ENCODE measurements at regions not wholly inside any gene's neighbourhood (a gene's known extent, or its start where the extent isn't known, plus 50 kb on each side); places are given as distances from the start of the nearest gene placed in this dataset.
"Not testable (repeated sequence)": the region's sequence is repeated elsewhere in the genome, so short reads cannot be mapped to it uniquely, and the experiment has no call there.

GRCh38 chrX:26915064-26915463 lies 548.1 kb downstream of the PPP4R3C start:
- Histone ChIP-seq H3K36me3 (no peaks in the 10 kb centered on the region), H3K4me1 (no peaks in the 10 kb centered on the region), H3K27me3 (peaks cover 68% of the 10 kb centered on the region), H3K4me3 (no peak overlapping the region), H3K27ac (no peak overlapping the region), H4K20me1 (no peaks in the 10 kb centered on the region), H3K9ac (no peak overlapping the region), H3K9me3 (no peaks in the 10 kb centered on the region), H3K4me2 (no peak overlapping the region)
- no peak for TF ChIP-seq Cebpa-rat (IDR thresholded peaks at IDR 0.05)

- Histone ChIP-seq H3K4me1 (no peaks in the 10 kb centered on the region), H3K27me3 (peaks cover 73% of the 10 kb centered on the region)
Measured at GRCh38 chrX:26914232-26914631, 548.9 kb downstream of the PPP4R3C start.

GRCh38 chrX:26911785-26912184 lies 551.4 kb downstream of the PPP4R3C start:
- not testable (repeated sequence) for H3K4me1 ChIP-seq, H3K36me3 ChIP-seq, H3K4me2 ChIP-seq, H3K4me3 ChIP-seq, H3K9ac ChIP-seq, H3K9me3 ChIP-seq, H4K20me1 ChIP-seq, H3K27ac ChIP-seq
- peaks cover 64% of the 10 kb centered on the region for H3K27me3 ChIP-seq

More at GRCh38 chrX:26914232-26914631, 548.9 kb downstream of the PPP4R3C start:
- Histone ChIP-seq H4K20me1 (no peaks in the 10 kb centered on the region), H3K4me3 (no peak overlapping the region), H3K4me2 (no peak overlapping the region), H3K27ac (no peak overlapping the region), H3K9me3 (no peaks in the 10 kb centered on the region), H3K36me3 (no peaks in the 10 kb centered on the region), H3K9ac (no peak overlapping the region)
- TF ChIP-seq Cebpa-rat (IDR thresholded peaks at IDR 0.05): no peak

- peaks cover 72% of the 10 kb centered on the region for H3K27me3 ChIP-seq
- no peak overlapping the region for H3K4me3 ChIP-seq
- no peak overlapping the region for H3K9ac ChIP-seq
- no peaks in the 10 kb centered on the region for H3K36me3 ChIP-seq
- H3K4me2 ChIP-seq: no peak overlapping the region
- no peaks in the 10 kb centered on the region; the same call in 1 of the 2 replicates for H4K20me1 ChIP-seq
- no peak overlapping the region for H3K27ac ChIP-seq
- no peaks in the 10 kb centered on the region for H3K9me3 ChIP-seq
- H3K4me1 ChIP-seq: no peaks in the 10 kb centered on the region
- TF ChIP-seq Cebpa-rat (IDR thresholded peaks at IDR 0.05): no peak
Measured at GRCh38 chrX:26909728-26910127, 553.4 kb downstream of the PPP4R3C start.

GRCh38 chrX:26908218-26908617 lies 554.9 kb downstream of the PPP4R3C start:
- H3K9me3 ChIP-seq: no peaks in the 10 kb centered on the region
- H3K27me3 ChIP-seq: peaks cover 67% of the 10 kb centered on the region
- no peak overlapping the region for H3K4me3 ChIP-seq
- no peak overlapping the region for H3K9ac ChIP-seq
- H3K4me1 ChIP-seq: no peaks in the 10 kb centered on the region
- H3K4me2 ChIP-seq: no peak overlapping the region
- H3K27ac ChIP-seq: no peak overlapping the region
- no peaks in the 10 kb centered on the region; the same call in 1 of the 2 replicates for H4K20me1 ChIP-seq
- no peak for TF ChIP-seq Cebpa-rat (IDR thresholded peaks at IDR 0.05)
- H3K36me3 ChIP-seq: no peaks in the 10 kb centered on the region

GRCh38 chrX:26889574-26889973 lies 573.6 kb downstream of the PPP4R3C start:
- no peak for TF ChIP-seq Cebpa-rat (IDR thresholded peaks at IDR 0.05)
- H3K27ac ChIP-seq: no peak overlapping the region

GRCh38 chrX:26873736-26874135 lies 589.4 kb downstream of the PPP4R3C start:
- H3K27me3 ChIP-seq: peaks cover 45% of the 10 kb centered on the region
- TF ChIP-seq Cebpa-rat (IDR thresholded peaks at IDR 0.05): no peak
- no peak overlapping the region for H3K4me3 ChIP-seq
- no peaks in the 10 kb centered on the region for H3K4me1 ChIP-seq
- H3K36me3 ChIP-seq: no peaks in the 10 kb centered on the region
- 0 out of 2 replicates have a peak, but pooled peaks cover 3% of the 10 kb centered on the region for H3K9me3 ChIP-seq
- no peak overlapping the region for H3K9ac ChIP-seq
- H4K20me1 ChIP-seq: no peaks in the 10 kb centered on the region
- H3K4me2 ChIP-seq: no peak overlapping the region
- no peak overlapping the region for H3K27ac ChIP-seq

More at GRCh38 chrX:26889574-26889973, 573.6 kb downstream of the PPP4R3C start:
- H3K4me1 ChIP-seq: no peaks in the 10 kb centered on the region
- H3K36me3 ChIP-seq: no peaks in the 10 kb centered on the region
- H3K4me2 ChIP-seq: no peak overlapping the region
- H3K27me3 ChIP-seq: peaks cover 77% of the 10 kb centered on the region
- no peak overlapping the region for H3K4me3 ChIP-seq
- no peaks in the 10 kb centered on the region for H3K9me3 ChIP-seq
- no peaks in the 10 kb centered on the region for H4K20me1 ChIP-seq
- H3K9ac ChIP-seq: no peak overlapping the region

- H3K36me3 ChIP-seq: no peaks in the 10 kb centered on the region
- no peak overlapping the region for H3K27ac ChIP-seq
Measured at GRCh38 chrX:26871967-26872366, 591.2 kb downstream of the PPP4R3C start.

GRCh38 chrX:26851981-26852380 lies 611.2 kb downstream of the PPP4R3C start:
- H3K27ac ChIP-seq: no peak overlapping the region
- H3K9me3 ChIP-seq: no peaks in the 10 kb centered on the region
- no peak overlapping the region for H3K4me2 ChIP-seq
- no peak overlapping the region for H3K9ac ChIP-seq
- H3K36me3 ChIP-seq: no peaks in the 10 kb centered on the region
- no peak overlapping the region for H3K4me3 ChIP-seq
- H4K20me1 ChIP-seq: no peaks in the 10 kb centered on the region
- no peaks in the 10 kb centered on the region for H3K4me1 ChIP-seq
- TF ChIP-seq Cebpa-rat (IDR thresholded peaks at IDR 0.05): no peak
- H3K27me3 ChIP-seq: peaks cover 70% of the 10 kb centered on the region

More at GRCh38 chrX:26871967-26872366, 591.2 kb downstream of the PPP4R3C start:
- Histone ChIP-seq H4K20me1 (no peaks in the 10 kb centered on the region), H3K9me3 (0 out of 2 replicates have a peak, but pooled peaks cover 3% of the 10 kb centered on the region), H3K27me3 (peaks cover 45% of the 10 kb centered on the region), H3K4me2 (no peak overlapping the region), H3K4me3 (no peak overlapping the region), H3K4me1 (no peaks in the 10 kb centered on the region), H3K9ac (no peak overlapping the region)
- TF ChIP-seq Cebpa-rat (IDR thresholded peaks at IDR 0.05): no peak

GRCh38 chrX:26848511-26848910 lies 614.6 kb downstream of the PPP4R3C start:
- H3K4me3 ChIP-seq: no peak overlapping the region
- H3K4me1 ChIP-seq: no peaks in the 10 kb centered on the region
- H3K9me3 ChIP-seq: no peaks in the 10 kb centered on the region
- no peak overlapping the region for H3K4me2 ChIP-seq
- H3K27me3 ChIP-seq: peaks cover 67% of the 10 kb centered on the region
- H3K27ac ChIP-seq: no peak overlapping the region
- H3K9ac ChIP-seq: no peak overlapping the region
- no peaks in the 10 kb centered on the region for H3K36me3 ChIP-seq
- no peak for TF ChIP-seq Cebpa-rat (IDR thresholded peaks at IDR 0.05)
- no peaks in the 10 kb centered on the region for H4K20me1 ChIP-seq

- peaks cover 65% of the 10 kb centered on the region for H3K27me3 ChIP-seq
- no peaks in the 10 kb centered on the region for H3K4me1 ChIP-seq
- no peak overlapping the region for H3K27ac ChIP-seq
- H3K9ac ChIP-seq: no peak overlapping the region
- H4K20me1 ChIP-seq: no peaks in the 10 kb centered on the region
- no peaks in the 10 kb centered on the region for H3K9me3 ChIP-seq
- no peaks in the 10 kb centered on the region for H3K36me3 ChIP-seq
- no peak overlapping the region for H3K4me3 ChIP-seq
- no peak overlapping the region for H3K4me2 ChIP-seq
- no peak for TF ChIP-seq Cebpa-rat (IDR thresholded peaks at IDR 0.05)
Measured at GRCh38 chrX:26845056-26845455, 618.1 kb downstream of the PPP4R3C start.

Data from BLaER1 (cell line).